Inflammatory macrophage (primary cell): ENCODE measurements at regions not wholly inside any gene's neighbourhood (a gene's known extent, or its start where the extent isn't known, plus 50 kb on each side); places are given as distances from the start of the nearest gene placed in this dataset.
"Not testable (repeated sequence)": the region's sequence is repeated elsewhere in the genome, so short reads cannot be mapped to it uniquely, and the experiment has no call there.

Experiments
- DNase-seq, 2 donors: peaks; one replicate each; pipeline ENCODE4 v3.0.0-alpha.2; 2020 to 2022

DNA sequence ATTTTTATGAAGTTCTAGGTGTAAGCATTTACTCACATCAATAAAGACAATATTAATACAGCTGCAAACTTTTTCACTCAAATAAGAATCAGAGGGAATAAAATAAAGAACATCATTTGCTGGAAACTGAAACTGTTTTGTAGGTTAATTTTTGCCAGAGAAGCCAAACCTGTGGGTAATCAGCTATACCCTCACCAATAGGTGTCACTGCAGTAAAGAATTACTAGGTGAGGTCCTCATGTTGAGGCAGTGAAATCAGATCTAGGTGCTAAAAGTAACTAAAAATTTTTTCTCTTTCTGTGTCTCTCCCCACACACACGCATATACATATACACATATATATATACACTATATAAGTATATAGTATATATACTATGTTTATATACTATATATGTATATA lies 1016.3 kb upstream of the SEMA6A start:
- no peak for DNase-seq

GRCh38 chr5:117588611-117589010 lies 1014.0 kb upstream of the SEMA6A start:
- DNase-seq = no peak

- DNase-seq = no peak
These were observed 1012.5 kb upstream of the SEMA6A start for GRCh38 chr5:117587111-117587510.

- no peak for DNase-seq
These were observed 994.0 kb upstream of the SEMA6A start for GRCh38 chr5:117568622-117569021.

- no peak for DNase-seq
These were observed 993.5 kb upstream of the SEMA6A start for GRCh38 chr5:117568126-117568525.

DNA sequence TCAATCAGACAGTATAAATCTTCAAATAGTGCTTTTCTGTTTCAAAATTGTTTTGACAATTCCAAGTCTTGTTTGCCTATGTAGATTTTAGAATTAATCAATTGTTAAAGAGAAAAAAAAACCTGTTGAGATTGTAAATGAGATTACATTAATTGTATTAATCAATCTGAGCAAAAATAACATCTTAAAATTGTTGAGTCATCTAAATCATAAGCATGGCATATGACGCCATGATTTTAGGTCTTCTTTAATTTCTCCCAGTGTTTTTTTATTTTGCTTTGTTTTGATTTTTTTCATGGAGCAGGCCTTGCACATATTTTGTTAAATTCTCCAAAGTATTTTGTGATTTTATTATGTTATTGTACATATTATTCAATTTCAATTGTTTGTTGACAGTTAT lies 988.0 kb upstream of the SEMA6A start:
- no peak for DNase-seq

DNA sequence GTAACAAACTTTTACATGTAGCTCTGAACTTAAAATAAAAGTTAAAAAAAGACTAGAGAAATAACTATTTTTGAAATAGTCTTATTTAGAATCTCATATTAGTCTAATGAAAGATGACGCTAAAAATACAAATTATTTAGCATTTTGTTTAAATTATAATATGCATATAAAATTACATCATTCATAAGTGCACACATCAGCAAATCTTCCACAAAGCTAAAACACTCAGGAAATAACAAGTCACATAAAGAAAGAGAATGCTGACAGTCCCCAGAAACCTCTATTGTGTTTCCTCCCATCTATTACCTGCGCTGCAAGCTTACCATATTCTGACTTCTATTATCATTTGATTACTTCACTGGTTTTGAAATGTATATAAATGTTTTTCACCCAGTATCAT lies 986.9 kb upstream of the SEMA6A start:
- DNase-seq = no peak

DNA sequence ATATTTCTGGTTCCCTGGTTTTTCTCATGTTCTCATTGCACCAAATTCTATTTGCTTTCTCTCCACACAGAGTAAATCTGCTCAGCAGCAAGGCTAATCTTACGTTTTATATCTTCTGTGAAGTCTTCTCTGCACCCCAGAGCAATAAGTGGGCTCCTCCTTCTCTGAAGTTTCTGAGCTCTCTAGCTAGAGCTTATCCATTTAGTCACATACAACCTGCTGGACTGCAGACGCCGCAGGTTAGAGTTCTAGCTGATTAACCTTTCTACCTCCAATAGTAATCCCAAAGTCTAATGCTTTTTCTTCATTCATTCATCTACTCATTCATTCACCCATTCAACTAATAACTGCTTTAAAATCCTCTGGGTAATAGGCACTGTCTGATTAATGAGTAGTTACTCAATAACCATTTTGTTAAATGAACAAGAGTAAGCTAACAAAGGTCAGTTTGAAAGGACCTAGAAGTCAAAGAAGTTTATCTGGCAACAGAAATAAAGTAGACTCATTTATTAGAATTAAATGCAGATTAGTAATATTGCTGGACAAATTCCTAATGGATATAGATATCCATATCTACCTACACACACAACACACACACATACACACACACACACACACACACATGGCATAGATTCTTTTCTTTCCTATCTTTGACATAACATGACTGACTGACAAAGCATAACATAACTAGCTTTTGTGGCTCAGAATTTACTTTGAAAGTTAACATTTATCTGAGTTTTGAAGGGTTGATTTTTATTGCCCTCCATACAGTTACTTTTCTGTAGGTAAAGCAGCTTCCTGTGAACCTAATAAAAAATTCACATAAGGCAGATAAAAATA lies 984.6 kb upstream of the SEMA6A start:
- DNase-seq = no peak

DNA sequence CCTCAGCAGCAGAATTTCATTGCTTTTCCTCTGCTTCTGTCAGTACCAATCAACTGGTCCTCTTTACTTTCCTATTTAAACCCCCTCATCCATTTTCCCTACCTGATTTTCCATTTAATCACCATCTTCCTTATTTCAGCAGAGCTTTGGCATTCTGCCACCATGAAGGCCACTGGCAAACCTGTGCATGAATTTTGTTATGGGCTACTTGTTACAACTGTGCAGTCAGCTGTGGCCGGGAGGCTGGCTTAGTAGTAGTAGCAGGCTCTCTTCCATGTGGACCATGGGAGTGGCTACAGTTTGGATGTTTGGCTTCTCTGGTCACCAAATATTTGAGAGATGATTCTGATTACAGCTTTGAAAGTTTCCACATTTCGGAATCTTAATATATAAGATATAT lies 976.6 kb upstream of the SEMA6A start:
- no peak for DNase-seq

DNA sequence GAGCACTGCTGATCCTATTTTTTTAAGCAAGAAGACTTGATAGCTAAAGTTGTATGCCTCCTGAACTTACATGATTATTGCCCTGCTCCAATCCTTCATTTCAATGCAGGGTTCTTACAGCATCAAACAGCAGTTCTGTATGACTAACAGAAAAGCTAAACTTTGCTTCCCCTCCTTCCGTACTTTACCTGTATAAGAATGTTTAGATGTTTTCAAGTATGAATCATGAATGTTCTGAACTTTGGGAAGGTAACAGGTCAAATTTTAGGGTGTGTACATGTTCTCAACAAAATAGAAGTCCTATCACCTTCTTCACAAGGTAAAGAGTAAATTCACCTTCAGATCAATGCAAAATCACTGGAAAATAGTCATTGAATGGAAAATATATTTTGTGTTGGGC lies 972.6 kb upstream of the SEMA6A start:
- DNase-seq = no peak

- no peak for DNase-seq
These were observed 965.1 kb upstream of the SEMA6A start for GRCh38 chr5:117539692-117540091.

DNA sequence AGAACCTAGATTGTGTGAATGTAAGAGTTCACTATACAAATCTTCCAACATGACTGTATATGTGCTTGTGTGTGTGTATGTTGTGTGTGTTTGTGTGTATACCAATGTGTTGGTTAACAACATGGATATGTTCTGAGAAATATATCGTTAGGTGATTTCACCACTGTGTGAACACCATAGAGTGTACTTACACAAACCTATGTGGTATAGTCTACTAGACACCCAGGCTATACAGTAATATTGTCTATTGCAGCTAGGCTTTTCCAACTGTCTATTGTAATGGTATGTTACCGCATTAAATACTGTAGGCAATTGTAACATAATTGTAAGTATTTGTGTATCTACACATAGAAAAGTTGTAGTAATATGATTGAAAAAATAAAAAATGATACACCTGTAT lies 959.2 kb upstream of the SEMA6A start:
- DNase-seq = no peak

DNA sequence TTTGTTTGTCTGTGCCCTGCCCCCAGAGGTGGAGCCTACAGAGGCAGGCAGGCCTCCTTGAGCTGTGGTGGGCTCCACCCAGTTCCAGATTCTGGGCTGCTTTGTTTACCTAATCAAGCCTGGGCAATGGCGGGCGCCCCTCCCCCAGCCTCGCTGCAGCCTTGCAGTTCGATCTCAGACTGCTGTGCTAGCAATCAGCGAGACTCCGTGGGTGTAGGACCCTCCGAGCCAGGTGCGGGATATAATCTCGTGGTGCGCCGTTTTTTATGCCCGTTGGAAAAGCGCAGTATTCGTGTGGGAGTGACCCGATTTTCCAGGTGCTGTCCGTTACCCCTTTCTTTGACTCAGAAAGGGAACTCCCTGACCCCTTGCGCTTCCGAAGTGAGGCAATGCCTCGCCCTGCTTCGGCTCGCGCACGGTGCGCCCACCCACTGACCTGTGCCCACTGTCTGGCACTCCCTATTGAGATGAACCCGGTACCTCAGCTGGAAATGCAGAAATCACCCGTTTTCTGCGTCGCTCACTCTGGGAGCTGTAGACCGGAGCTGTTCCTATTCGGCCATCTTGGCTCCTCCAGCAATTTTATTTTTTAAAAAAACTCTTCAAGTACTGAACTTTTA lies 958.5 kb upstream of the SEMA6A start:
- DNase-seq = not testable (repeated sequence)

GRCh38 chr5:117519957-117520500 lies 945.4 kb upstream of the SEMA6A start:
- DNase-seq = no peak

DNA sequence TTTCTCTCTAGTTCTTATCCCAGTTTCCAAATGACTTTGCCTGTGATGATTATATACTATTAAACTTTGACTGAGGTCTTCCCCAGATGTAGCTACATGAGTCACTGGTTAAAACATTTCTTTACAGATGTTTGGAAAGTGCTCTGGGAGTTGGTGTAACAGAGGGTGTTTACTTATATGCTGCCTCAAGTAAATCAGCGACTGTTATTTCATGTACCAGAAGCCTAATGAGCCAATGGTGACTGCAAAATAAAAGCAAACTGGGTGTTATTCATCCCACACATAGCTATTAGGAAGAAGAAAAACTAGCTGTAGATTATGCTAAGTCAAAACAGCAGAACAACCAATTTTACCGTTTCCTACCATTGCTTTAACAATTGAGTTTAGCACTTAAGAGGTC lies 929.7 kb upstream of the SEMA6A start:
- DNase-seq = no peak

DNA sequence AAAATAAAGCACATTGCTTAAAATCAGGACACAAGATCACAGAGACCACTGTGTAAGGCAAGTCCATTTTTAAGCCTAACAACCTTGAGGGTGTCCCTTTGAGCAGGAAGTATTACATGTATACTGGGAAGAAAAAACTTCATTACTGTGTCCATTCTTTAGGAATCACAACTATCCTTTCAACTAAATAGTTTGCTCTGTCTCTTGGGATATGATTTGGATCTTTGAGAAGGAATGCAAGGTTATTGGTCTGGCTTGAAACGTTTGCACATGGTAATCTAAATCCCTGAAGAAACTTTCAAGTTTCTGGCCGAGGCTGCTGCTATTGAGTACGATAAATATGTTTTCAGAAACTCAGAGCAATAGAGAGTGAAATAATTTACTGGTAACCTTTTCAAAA lies 923.0 kb upstream of the SEMA6A start:
- DNase-seq = no peak

- no peak for DNase-seq
These were observed 922.2 kb upstream of the SEMA6A start for GRCh38 chr5:117496801-117497200.

- no peak for DNase-seq
These were observed 919.6 kb upstream of the SEMA6A start for GRCh38 chr5:117494188-117494587.

DNA sequence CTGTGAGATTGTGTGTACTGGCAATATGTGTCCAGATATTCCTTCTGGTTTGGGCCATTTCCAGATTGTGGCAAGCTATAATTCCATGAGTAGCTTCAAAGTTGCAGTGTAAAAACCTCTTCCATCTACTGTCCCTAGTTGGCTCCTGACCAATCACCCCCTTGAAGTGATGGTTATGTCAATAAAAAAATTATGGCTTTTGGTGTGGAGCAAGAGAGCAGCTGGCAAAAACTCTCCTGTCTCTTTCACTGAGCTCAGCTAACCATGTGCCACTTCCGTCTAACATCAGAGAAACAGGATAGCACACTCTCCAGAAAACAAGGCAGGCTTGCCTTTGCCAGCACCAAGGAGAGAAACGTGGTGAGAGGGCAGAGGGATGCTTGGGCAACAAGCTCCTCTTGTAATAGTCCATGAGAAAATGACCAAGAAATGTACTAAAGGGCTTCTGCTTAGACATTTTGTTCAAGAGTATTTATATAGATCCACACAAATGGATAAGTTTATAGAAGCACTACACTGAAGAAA lies 914.4 kb upstream of the SEMA6A start:
- DNase-seq = no peak

- no peak for DNase-seq
These were observed 912.9 kb upstream of the SEMA6A start for GRCh38 chr5:117487556-117487955.

DNA sequence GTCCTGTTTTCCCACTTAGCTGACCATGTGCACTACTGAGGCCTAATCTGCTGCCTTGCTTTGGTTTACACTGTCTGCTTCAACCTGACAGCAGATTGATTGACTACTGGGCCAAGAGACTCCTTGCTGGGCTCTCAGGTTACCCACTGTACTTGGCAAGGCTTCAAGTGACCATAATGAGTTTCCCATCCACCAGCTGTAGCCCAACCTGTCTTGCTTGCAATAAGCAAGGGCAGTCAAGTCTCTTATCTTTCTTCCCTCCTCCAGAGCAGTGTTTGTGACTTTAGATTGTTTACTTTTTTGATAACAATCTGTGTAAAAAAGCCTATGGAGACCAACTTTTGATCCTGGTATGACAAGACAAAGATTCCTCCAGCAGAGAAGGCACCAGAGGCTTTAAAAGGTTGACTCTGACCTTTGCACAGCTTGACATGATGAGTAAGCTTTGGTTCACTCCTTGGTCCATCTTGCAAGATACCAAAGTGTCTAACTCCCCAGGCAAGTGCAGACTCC lies 912.3 kb upstream of the SEMA6A start:
- DNase-seq = no peak

GRCh38 chr5:117486261-117486660 lies 911.6 kb upstream of the SEMA6A start:
- no peak for DNase-seq

DNA sequence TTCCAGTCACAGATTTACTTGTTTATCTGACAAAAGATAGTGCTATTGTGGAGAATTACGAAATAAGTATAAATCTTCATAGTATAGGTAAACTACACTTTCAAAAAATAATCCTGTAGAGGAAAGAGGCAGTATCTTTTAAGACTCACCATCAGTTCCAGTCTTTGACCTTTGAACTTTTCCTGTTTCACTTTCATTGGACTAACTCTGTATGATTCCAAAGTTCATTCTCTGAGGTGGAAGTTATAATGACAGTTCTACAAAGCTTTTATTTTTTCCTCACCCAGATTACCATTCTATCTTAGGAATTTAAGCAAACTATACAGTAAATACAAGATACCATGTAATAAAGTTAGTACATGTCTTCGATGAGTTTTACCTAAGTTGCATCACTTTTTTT lies 901.3 kb upstream of the SEMA6A start:
- no peak for DNase-seq

- no peak for DNase-seq
These were observed 898.5 kb upstream of the SEMA6A start for GRCh38 chr5:117473165-117473564.
